SKM-1 (cell line): ENCODE measurements at regions not wholly inside any gene's neighbourhood (a gene's known extent, or its start where the extent isn't known, plus 50 kb on each side); places are given as distances from the start of the nearest gene placed in this dataset.
"Not testable (repeated sequence)": the region's sequence is repeated elsewhere in the genome, so short reads cannot be mapped to it uniquely, and the experiment has no call there.

Source experiments
- DNase-seq: peaks from one replicate; lab custom pipeline; 2025; ENCODE audit not compliant: unreplicated experiment; lab: John Stamatoyannopoulos, UW

DNA sequence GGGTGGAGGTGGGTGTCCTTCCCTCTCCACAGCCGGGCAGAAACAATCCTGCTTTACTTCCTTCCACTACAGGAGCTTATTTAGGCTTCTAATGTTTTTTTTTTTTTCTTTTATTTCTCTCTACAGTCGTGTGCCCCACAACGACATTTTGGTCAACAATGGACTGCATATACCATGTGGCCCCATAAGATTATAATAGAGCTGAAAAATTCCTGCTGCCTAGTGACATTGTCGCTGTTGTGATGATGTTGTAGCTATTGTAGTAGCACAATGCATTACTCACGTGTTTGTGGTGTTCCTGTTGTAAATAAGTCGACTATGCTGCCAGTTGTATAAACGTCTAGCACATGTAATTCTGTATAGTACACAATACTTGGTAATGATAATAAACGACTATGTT is 153.7 kb downstream of the IL20RB start:
- DNase-seq, result no peak

DNA sequence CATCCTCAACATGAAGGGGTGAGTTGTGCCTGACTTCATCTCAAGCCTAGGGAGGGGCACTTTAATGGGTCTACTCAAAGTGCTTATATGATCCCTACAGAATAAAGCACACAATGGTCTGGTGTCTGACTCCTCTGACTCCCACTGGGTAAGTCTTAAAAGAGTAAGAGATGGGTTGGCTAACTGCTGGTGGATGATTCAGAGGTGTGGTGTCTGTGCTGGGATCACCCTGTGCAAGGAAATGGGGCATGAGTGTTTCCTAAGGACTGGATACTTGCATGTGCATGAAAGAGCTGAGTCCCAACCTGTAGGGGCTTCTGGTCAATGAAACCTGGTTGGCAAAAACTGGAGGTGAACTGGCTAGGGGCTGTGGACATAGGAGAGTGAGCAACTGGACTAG is 158.8 kb downstream of the IL20RB start:
- no peak for DNase-seq

DNA sequence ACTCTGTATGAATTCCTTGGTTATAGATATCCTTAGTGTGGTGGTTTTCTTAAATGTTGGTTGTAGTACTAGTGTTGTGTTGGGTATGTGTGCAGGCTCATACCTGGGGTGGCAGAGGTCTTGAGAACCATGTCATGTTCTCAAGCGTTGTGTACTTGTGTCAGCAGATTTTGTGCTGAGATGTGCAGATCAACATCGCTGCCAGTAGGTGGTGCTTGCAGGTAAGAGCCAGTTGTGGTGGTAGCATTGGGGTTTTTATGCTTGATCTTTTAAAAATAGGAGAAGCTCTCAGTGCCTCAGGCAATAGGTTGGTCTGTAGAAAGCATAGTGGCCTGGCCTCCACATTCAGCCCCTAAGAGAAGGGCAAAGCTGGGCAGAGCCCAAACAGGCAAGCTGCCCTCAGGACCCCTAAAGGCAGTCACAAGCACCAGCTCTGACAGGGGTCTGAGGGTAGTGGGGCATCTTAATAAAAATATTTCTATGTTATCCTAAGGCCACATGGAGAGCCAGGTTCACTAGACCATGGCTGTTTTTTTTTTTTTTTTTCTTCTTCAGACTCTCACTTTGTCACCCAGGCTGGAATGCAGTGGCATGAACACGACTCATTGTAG is 164.0 kb downstream of the IL20RB start:
- DNase-seq, result peak; percentile 1

DNA sequence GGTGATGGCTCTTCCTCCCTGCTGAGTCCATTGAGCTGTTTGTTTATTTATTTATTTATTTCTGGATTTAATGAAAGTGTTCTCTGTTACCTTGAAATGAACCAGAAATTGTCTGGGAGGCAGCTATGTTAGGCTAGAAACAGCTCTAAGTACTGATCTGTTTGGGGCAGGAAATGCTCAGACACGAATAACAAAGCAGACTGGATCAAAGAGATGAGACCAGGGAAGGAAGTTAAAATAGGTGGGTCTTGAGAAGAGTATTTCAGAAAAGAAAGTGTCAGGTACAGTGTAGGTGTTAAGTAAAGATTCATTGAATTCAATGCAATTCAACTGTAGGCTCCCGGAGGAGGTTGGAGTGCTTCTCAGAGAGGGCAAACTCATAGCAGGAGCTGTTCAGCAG is 173.3 kb downstream of the IL20RB start:
- DNase-seq, result no peak

DNA sequence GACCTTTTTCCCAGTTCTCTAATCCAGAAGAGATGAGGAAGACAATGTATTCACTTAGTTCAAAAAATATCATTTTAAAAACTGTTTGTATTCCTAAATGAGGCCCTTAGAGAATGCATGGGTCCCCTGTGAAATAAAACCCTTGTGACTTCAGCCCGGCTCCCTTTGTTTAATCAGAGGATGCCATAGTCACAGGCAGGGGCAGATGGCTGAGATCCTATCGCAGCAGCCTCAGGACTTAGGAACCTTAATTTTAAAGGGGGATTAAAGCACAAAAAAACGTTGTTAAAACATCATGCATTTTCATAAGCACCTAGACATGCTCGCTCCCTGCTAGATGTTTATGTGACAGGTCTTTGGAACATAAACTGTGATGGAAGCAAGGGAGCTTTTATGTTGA is 176.6 kb downstream of the IL20RB start:
- DNase-seq, result no peak

DNA sequence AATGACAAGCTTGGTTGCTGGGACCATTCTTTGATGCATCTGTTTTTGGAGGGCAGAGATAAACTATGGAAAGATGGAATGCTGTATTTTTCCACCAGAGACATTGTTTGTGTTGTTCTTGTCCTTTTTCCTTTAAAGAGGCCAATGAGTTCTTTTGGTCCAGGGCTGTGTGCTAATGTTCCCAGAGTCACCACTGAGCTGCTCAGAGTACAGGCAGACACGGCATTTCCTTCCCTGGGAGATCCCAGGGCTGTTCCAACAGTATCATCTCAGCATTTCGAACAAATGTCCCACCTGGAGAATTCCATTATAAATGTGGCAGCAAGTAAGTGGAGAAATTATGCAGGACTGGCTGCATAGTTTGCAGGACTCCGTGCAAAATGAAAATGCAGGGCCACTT is 190.6 kb downstream of the IL20RB start:
- no peak for DNase-seq

DNA sequence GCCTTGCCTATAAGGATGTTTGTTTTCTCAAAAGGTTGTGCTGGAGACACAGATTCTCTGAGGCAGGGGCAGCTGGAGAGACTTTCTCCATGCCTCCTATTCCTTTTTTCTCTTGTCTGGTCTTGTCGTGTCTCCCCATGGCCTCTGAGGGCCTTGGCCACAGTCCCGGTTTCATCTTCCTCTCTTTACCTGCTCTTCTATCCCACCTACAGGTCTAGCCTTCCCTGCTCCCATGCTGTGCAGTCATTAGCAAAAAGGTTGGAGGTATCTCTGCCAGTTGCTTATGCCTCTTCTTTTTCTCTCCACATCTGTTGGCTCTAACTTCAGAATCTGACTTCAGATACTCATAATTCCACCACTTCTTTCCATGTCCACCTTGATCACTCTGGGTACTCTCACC is 191.1 kb downstream of the IL20RB start:
- DNase-seq, result no peak

DNA sequence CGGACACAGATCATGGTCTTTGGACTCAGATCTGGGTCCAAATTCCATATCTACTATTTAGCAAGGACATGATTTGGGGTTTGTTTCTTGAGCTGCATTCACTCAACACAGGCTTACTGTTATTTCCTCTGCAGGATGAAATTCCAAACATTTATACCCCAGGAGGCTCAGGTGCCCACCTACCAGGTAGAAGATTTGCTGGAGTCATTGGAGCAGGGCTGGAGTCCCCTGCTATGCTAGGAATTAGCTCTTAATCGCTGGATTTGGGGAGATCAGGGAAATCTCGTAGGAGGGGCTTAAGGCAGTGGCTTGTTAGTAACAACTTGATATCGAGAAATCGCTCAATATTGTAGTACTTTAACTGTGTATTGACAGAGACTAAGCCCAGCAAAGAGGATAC is 193.0 kb downstream of the IL20RB start:
- DNase-seq, result no peak

DNA sequence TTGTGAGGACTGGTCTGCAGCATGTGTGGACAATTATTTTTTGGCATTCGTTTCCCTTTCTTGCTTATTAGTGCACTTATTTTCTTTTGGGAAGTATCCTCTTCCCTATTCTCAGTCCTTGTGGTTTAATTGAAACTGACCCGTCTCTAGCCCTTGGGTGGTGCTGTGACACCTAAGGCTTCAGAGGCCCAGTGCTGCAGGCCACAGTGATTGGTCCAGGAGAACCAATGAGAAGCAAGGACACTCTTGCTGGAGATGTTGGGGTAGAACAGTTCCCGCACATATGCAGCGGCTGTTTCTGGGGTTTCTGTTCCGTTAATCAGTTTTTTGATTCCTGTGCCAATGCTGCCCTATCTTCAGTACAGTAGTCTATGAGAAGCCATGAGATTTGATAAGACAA is 195.3 kb downstream of the IL20RB start:
- DNase-seq, result not testable (repeated sequence)

DNA sequence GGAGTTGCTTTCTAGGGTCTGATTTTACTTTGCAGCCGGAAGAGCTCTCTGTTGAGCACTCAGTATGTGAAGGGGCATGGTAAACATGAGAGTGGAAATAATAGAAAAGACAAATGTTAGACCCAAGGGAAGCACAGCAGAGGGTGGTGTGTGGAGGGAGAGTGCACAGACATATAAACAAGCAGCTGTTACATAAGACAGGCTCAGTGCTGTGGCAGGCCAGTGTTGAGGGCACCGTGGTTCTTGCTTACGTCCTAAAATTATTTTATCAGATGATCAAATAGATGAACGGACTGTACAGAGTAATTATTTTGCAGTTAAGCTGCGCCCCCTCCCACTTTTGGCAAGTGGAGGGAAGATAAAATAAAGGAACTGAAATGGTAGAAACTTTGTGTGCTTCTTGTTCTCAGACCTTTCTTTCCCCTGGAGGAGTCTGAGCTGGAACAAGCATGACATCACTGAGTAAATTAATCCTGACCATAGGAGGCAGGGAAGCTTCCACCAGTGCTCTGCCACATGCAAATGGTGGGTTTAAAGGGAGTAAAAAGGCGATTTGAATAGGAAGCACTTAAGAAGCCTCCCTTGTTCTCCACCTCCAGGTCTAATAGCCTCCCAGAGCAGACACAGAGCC is 205.6 kb downstream of the IL20RB start:
- DNase-seq, result no peak

DNA sequence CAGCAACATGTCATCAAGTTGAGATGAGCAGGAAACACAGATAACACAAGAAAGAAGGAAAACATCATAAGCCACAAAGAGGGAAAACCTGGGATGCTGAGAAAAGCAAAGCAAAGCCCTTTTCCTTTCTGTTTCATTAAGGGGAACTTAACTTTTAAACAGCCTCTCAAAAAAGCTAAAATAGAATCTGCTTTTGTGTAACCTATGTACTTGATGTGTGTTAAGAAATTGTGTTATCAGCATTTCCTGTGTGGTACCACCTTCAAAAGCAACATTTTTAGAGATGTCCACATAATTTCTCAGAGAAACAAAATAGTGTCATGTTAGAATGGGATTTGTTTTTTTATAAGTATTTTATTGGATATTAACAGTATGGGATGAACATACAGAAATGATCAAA is 206.2 kb downstream of the IL20RB start:
- DNase-seq, result no peak

DNA sequence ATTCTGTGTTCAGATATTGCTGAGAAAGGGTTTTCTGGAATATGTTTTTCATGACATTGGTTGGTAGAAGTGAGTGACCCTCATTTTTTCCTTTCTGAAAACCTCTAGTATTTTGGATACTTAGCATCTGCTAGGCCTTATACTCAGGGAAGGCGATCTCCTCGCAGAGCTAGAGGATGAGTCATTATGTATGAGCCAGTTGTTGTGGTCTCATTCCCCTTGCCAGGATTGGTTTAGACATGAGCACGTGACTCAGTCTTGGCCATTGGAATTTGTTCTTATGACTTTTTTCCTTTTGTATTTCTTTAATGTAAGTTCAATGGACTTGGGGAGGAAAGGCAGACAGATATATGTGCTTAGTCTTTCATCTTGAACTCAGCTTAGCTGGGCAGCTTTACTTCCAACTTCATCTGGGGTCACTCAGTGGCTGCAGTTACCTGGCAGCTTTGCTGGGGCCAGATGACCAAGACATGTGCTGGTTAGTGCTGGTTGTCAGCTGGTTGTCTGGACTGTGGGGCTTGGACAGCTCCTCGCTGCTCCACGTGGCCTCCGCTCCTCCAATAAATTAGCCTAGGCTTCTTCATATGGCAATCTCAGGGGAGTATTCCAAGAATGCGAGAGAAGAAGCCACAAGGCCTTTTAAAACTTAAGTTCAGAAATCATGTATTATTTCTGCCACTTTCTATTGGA is 207.5 kb downstream of the IL20RB start:
- no peak for DNase-seq

DNA sequence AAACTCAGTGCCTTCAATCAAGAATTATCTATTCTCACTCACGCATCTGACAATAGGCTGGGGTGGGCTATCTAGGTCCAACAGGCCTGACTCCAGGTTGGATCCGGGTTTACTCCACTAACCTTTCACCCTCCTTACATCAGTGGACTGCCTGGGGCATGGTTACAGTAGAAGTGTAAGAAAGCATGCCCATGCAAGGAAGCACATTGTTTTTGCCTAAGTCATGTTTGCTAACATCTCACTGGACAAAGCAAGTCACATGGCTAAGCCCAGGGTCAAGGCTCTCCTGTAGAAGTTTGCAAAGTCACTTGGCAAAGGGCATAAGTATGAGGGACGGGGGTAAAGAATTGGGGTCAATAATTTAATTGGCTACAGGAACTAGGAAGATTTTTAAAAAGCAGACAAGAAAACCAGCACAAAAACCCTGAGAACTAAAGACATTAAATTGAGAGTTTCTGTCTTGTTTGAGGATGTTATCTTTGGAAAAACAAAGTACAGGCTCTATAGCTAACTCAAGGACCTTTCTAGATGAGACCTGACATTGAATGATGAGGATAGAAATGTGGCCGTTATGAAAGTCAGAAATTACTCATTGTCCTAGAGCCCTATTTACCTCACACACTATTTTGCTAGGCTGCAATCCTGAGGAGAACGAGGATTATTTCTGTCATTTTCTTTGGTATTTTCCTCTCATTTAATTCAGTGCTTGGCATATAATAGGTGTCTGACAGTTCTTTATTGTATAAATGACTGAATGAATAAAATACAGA is 214.2 kb downstream of the IL20RB start:
- DNase-seq, result no peak

DNA sequence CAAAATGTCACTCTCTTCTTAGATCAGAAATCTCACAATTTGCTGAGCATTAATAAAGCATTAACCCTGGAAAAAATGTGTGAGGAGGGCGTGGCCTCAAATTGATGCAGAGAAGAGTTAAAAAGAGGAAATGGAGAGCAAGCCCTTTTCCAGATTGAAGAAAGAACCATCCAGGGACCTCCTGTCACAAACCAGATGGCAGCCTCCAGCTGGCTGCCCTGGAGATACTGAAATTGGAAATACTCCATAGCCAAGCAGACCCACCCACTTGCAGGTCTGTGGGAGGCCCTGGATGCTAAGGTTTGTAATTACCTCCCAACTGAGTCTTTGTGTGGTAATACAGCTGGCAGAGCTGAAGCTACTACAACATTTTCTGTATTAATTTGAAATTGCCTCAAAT is 214.9 kb downstream of the IL20RB start:
- DNase-seq, result no peak

DNA sequence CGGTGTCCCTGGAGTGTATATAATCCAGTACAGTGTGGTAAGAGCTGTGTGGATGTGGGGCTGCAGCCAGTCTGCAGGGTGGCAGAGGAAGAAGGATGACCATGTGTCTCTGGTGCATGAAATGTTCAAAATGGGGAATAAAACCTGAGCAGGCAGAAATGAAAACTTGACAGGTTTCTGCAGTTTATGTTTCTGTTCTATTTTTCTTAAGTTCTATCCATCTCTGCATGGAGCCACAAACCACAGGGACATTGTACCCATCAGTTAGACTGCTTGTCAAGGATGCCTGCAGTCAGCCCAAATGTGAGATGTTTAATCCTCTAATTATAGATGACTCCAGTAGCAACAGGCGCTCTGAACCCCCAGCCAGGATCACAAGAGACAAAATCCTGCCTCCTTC is 216.7 kb downstream of the IL20RB start:
- DNase-seq, result no peak

DNA sequence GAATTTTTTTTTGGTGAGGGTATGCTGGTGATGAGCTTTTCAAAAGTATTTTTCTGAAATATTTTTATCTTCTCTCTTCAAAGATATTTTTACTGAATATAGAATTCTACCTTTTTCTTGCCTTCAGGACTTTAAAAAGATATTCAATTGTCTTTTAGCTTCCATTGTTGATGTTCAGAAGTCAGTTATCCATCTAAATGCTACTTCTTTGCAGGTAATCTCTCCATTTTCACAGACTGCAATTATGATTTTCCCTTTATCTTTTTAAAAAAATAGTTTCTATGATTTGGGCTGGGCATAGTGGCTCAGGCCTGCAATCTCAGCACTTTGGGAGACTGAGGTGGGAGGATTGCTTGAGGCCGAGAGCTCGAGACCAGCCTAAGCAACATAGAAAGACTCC is 222.4 kb downstream of the IL20RB start:
- DNase-seq, result no peak

DNA sequence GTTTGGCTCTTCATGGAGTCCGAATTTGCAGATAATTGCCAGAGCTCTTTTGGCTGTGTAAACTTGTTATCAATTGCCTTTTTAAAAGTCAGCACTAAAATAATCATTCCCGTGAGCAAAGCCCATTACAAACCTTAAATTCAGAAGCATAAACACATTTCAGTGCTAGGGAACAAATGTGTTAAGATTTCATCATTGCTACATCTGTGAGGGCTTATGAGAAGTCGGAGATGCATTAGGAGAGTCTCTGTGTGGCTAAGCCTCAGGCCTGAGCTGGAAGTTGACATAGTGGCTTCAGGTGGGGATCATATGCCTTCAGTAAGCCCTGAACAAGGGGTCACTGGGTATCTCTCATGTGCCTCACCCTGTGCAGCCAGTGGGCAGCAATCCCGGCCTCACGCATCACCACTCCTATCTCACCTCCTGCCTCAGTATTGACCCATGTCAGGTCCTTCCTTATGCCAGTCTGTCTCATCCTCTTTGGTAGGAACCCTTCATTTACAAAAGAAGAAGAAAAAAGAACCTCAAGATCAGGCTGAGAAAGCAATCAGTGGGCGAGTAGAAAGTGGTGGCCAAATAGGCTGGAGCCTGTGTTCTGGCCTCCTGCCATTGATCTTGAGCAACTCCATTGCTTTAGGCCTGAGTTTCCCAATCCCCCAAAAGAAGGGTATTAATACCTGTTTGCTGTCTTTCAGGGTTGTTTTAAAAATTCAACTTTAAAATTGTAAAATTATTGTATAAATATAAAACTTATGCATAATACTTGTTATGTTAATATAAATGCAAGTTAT is 233.5 kb downstream of the IL20RB start:
- DNase-seq, result no peak

DNA sequence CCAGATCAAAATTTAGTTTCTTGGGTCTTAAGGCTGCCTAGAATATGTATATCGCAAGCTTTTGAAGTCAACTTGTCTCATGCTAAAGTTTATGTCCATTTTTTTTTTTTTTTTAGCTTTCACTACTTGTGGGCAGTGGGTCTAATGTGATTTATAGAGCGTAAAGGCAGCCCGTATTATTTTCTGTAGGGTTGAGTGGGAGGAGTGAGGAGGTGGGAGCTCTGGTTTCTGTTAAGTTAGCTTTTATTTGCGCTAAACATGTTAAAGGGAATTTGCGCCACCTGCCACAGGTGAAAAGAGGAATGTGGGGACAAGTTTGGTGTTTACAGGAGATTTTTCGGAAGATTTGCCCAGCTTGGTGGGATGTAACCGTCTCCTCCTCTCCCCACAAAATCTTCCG is 234.2 kb downstream of the IL20RB start:
- no peak for DNase-seq

DNA sequence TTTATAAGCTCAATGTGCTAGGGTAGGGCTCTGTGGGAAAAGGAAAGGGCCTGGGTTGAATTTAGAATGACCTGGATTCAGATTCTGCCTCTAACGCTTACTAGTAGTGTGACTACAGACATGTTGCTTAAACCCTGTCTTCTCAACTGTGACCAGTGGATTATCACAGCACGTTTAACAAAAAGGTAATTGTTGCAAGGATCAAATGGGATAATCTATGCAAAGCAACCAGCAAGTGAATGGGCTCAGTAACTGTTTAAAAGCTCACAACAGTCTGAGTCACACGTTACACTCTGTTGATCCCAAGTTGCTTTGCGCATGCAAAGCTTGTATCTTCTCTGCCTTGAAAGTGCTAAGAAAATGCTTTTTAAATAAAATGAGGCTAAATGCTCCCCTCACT is 236.5 kb downstream of the IL20RB start:
- no peak for DNase-seq

DNA sequence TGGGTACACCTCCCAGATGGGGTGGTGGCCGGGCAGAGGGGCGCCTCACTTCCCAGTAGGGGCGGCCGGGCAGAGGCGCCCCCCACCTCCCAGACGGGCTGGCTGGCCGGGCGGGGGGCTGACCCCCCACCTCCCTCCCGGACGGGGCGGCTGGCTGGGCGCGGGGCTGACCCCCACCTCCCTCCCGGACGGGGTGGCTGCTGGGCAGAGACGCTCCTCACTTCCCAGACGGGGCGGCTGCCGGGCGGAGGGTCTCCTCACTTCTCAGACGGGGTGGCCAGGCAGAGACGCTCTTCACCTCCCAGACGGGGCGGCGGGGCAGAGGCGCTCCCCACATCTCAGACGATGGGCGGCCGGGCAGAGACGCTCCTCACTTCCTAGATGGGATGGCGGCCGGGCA is 240.6 kb downstream of the IL20RB start:
- DNase-seq, result not testable (repeated sequence)

DNA sequence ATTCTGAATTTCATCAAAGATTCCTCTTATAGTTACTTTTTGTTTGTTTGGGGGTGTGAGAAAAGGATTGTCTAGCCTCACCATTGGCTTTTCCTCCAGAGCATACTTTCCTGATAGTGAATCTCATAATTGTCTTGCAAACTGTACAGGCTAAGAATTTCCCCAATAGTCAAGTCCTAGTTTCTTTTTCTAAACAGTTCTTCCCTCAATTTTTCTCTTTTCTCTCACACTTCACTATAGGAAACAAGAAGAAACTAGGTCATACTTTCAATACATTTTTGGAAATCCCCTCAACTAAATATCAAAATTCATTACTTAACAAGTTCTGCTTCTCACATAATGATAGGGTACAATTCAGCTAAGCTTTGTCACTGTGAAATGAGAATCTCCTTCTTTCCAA is 241.9 kb downstream of the IL20RB start:
- no peak for DNase-seq
